ENCODE measurements at regions not wholly inside any gene's neighbourhood (a gene's known extent, or its start where the extent isn't known, plus 50 kb on each side); places are given as distances from the start of the nearest gene placed in this dataset.

GRCh38 chr6:50102676-50103075 lies 52.9 kb upstream of the DEFB112 start:
- intact Hi-C loops (cut with DNase I) = no loop called here
- TF ChIP-seq, protein P1, sequence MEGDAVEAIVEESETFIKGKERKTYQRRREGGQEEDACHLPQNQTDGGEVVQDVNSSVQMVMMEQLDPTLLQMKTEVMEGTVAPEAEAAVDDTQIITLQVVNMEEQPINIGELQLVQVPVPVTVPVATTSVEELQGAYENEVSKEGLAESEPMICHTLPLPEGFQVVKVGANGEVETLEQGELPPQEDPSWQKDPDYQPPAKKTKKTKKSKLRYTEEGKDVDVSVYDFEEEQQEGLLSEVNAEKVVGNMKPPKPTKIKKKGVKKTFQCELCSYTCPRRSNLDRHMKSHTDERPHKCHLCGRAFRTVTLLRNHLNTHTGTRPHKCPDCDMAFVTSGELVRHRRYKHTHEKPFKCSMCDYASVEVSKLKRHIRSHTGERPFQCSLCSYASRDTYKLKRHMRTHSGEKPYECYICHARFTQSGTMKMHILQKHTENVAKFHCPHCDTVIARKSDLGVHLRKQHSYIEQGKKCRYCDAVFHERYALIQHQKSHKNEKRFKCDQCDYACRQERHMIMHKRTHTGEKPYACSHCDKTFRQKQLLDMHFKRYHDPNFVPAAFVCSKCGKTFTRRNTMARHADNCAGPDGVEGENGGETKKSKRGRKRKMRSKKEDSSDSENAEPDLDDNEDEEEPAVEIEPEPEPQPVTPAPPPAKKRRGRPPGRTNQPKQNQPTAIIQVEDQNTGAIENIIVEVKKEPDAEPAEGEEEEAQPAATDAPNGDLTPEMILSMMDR (IDR thresholded peaks at IDR 0.05) = no peak
- Histone ChIP-seq H3K4me3 (no peak overlapping the region), H3K9ac (ENCODE audit: low read depth in 2 of 2, low read length in 2 of 2) (no peak overlapping the region), H3K36me3 (no peaks in the 10 kb centered on the region), H3K27ac (no peak overlapping the region), H3K27me3 (no peaks in the 10 kb centered on the region), H3K9me3 (no peaks in the 10 kb centered on the region), H3K4me1 (no peaks in the 10 kb centered on the region)
- DNase-seq = no peak

DNA sequence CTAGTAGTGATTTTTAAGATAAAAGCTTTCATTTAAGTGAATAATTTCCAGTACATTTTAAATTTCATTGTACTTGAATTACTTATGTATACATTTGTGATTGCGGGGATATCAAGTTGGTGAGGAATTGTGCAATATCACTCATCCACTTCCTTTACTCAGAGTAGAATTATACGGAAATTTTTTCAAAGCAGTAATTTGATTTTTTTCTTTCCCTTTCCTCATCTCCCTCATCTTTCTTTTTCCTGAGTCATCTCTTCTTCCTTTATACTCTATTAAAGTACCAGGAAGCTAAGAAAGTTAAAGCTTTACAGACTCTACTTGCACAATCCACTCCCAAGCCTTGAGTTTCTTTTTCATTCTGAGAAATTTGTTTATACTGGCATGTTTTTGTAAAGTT lies 60.9 kb upstream of the DEFB112 start:
- no peaks in the 10 kb centered on the region for H3K4me1 ChIP-seq
- H3K9me3 ChIP-seq = no peaks in the 10 kb centered on the region
- TF ChIP-seq, protein P1 (IDR thresholded peaks at IDR 0.05) = no peak
- H3K4me3 ChIP-seq = no peak overlapping the region
- DNase-seq = no peak
- intact Hi-C loops (cut with DNase I) = no loop called here
- no peaks in the 10 kb centered on the region for H3K36me3 ChIP-seq
- H3K9ac ChIP-seq (ENCODE audit: low read depth in 2 of 2, low read length in 2 of 2) = no peak overlapping the region
- no peak overlapping the region for H3K27ac ChIP-seq
- H3K27me3 ChIP-seq = no peaks in the 10 kb centered on the region

DNA sequence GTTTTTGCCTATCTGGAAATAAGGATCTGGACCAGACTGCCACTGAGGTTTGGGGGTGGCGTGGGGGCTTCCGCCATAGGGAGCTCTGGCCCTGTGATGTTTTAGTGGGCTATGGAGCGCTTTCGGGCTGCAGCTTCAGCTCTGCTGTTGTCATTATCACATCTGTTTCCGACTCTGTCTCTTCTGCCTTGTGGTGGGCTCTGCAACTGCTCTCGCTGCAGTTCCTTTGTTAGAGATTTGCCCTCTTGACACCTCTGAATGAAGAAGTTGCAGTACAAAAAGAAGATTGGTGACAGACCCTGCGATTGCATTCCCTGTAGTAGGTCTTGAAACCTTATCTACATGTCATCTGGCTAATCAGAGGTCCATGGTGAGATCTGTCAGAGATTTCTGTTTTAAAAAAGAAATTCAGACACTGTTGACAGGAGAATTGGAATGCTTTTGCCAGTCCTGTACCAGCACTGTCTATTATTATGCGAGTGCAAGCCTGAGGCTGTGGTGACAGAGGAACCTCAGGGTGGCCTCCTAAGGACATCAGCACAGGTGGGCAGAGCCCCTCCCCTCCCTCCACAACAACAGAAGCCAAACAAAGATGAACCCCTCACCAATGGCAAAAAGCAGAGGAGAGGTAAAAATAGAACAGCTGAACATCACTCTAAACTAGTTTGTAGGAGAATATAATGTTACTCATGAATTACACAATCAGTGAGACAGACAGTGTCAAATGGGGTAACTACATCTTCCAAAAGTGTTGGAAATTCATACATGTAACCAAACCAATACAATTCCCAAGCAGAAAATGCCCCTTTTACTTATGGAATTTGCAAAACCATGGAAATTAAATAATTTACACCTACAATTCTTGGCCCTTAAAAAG lies 63.5 kb upstream of the DEFB112 start:
- Histone ChIP-seq H3K9ac (ENCODE audit: low read depth in 2 of 2, low read length in 2 of 2) (no peak overlapping the region), H3K9me3 (no peaks in the 10 kb centered on the region), H3K4me1 (no peaks in the 10 kb centered on the region), H3K4me3 (no peak overlapping the region), H3K36me3 (no peaks in the 10 kb centered on the region), H3K27me3 (no peaks in the 10 kb centered on the region), H3K27ac (no peak overlapping the region)
- DNase-seq = no peak
- intact Hi-C loops (cut with DNase I) = no loop called here
- TF ChIP-seq, protein P1 (IDR thresholded peaks at IDR 0.05) = no peak

DNA sequence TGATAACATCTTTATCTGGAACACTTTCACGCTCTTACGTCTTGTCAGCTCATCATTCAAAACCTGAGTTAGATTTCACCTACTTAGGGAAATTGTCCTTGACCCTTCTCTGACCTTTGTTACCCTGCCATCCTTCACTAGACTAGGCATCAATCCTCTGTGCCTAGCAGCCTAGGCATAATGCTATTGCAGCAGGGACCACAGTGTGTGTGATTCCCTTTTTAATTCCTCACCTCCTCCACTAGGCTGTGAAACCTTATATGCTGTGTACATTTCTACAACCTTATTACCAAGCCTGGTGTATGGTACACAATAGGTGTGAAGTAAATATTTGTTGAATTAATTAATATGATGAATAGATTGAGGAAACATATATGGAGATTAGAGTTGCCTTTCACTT lies 66.7 kb upstream of the DEFB112 start:
- Histone ChIP-seq H3K4me3 (no peak overlapping the region), H3K27me3 (no peaks in the 10 kb centered on the region), H3K9ac (ENCODE audit: low read depth in 2 of 2, low read length in 2 of 2) (no peak overlapping the region), H3K27ac (no peak overlapping the region), H3K36me3 (no peaks in the 10 kb centered on the region), H3K9me3 (no peaks in the 10 kb centered on the region), H3K4me1 (no peaks in the 10 kb centered on the region)
- DNase-seq = no peak
- intact Hi-C loops (cut with DNase I) = no loop called here
- TF ChIP-seq, protein P1 (IDR thresholded peaks at IDR 0.05) = no peak

GRCh38 chr6:50116797-50117542 lies 67.2 kb upstream of the DEFB112 start:
- Histone ChIP-seq H3K4me3 (no peak overlapping the region), H3K27ac (no peak overlapping the region), H3K27me3 (no peaks in the 10 kb centered on the region), H3K9me3 (no peaks in the 10 kb centered on the region), H3K4me1 (no peaks in the 10 kb centered on the region), H3K9ac (ENCODE audit: low read depth in 2 of 2, low read length in 2 of 2) (no peak overlapping the region), H3K36me3 (no peaks in the 10 kb centered on the region)
- DNase-seq = no peak
- intact Hi-C loops (cut with DNase I) = no loop called here
- TF ChIP-seq, protein P1 (IDR thresholded peaks at IDR 0.05) = no peak

All from colonic mucosa (tissue), 4 donors.